ENCODE measurements at regions not wholly inside any gene's neighbourhood (a gene's known extent, or its start where the extent isn't known, plus 50 kb on each side); places are given as distances from the start of the nearest gene placed in this dataset.

DNA sequence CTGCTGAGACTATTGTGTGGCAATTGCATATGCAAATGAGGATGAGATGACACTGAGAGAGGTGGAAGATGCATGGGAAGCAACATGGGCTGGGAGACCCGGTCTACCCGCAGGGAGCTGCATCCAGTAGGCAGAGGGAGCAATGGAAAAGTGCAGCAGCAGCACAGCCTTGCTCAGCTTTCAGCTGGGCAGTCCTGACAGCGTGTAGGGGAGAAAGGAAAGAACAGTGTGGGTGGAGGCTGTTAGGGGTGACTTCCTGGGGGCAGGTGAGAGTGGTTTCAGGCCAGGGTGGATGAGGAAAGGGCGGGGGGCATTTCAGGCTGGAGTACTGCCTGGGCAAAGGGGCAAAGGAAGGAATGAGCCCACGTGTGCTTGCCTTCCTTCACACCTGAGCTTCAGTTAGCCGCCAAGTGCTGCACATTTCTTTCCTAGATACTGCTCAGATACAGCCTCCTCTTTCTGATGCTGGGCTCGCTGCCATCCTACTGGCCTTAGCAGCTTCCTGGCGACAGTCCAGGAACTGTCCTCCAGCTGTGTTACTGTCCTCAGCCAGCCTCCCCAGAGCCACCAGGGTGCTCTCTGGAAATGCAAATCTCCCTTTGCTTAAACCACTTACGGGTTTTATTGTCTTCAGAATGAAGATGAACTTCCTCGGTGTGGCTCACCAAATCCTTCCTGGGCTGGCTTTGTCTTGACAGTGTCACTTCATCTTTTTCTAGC is 276.3 kb downstream of the TSN start:
- Histone ChIP-seq H3K4me3 (ENCODE audit: low read depth, low read length) (no peak overlapping the region), H3K27me3 (replicated peaks; ENCODE audit: control insufficient read depth, insufficient read depth, low read length) (no peaks in the 10 kb centered on the region), H3K4me1 (peaks cover 16% of the 10 kb centered on the region), H3K36me3 (ENCODE audit: control insufficient read depth, insufficient read depth, low read length) (no peaks in the 10 kb centered on the region), H3K9me3 (no peaks in the 10 kb centered on the region)
- H3K4me3 Mint-ChIP-seq (ENCODE audit: unreplicated experiment): no peak overlapping the region
- DNase-seq: no peak
- no peaks in the 10 kb centered on the region for H3K9me3 Mint-ChIP-seq (ENCODE audit: unreplicated experiment)
- H3K4me1 Mint-ChIP-seq (ENCODE audit: low read depth, unreplicated experiment): peaks cover 6% of the 10 kb centered on the region
- ChIA-PET CTCF (no interaction called here), POLR2A (no interaction called here)
- H3K27ac Mint-ChIP-seq (ENCODE audit: unreplicated experiment): no peak overlapping the region
- no peaks in the 10 kb centered on the region for H3K27me3 Mint-ChIP-seq (ENCODE audit: insufficient read depth, unreplicated experiment)
- no TSS peak for BruUV-seq (replicated peaks)
- intact Hi-C loops (cut with micrococcal nuclease; ENCODE audit: unreplicated experiment): no loop called here
- TF ChIP-seq, protein P1, sequence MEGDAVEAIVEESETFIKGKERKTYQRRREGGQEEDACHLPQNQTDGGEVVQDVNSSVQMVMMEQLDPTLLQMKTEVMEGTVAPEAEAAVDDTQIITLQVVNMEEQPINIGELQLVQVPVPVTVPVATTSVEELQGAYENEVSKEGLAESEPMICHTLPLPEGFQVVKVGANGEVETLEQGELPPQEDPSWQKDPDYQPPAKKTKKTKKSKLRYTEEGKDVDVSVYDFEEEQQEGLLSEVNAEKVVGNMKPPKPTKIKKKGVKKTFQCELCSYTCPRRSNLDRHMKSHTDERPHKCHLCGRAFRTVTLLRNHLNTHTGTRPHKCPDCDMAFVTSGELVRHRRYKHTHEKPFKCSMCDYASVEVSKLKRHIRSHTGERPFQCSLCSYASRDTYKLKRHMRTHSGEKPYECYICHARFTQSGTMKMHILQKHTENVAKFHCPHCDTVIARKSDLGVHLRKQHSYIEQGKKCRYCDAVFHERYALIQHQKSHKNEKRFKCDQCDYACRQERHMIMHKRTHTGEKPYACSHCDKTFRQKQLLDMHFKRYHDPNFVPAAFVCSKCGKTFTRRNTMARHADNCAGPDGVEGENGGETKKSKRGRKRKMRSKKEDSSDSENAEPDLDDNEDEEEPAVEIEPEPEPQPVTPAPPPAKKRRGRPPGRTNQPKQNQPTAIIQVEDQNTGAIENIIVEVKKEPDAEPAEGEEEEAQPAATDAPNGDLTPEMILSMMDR (IDR thresholded peaks at IDR 0.05; ENCODE audit: insufficient read depth in 1 of 2, low read depth in 1 of 2, low read length in 1 of 2, severe bottlenecking in 1 of 2, unreplicated experiment in 1 of 2): no peak
- H3K36me3 Mint-ChIP-seq (ENCODE audit: insufficient read depth, unreplicated experiment): no peaks in the 10 kb centered on the region

DNA sequence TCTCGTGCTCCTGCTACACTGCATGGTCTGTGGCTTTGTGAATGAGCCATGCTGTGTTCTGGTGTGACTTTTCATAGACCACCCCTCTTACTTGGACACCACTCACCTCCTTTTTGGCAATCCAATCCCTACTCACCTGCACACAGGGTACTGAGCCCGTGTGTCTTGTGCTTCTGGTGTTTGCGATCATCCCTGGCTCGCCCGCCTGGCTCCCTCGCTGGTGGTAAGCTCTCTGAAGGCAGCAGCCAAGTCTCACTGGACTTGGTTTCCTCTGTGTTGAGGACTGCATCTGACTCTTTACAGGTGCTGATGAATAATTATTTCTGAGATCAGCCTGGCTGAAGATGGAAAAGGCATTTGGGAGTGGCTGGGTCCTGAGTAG is 276.8 kb downstream of the TSN start:
- Mint-ChIP-seq H3K36me3 (ENCODE audit: insufficient read depth, unreplicated experiment) (no peaks in the 10 kb centered on the region), H3K9me3 (ENCODE audit: unreplicated experiment) (no peaks in the 10 kb centered on the region), H3K4me1 (ENCODE audit: low read depth, unreplicated experiment) (peaks cover 6% of the 10 kb centered on the region), H3K27me3 (ENCODE audit: insufficient read depth, unreplicated experiment) (no peaks in the 10 kb centered on the region), H3K27ac (ENCODE audit: unreplicated experiment) (no peak overlapping the region), H3K4me3 (ENCODE audit: unreplicated experiment) (no peak overlapping the region)
- TF ChIP-seq, protein P1 (IDR thresholded peaks at IDR 0.05; ENCODE audit: insufficient read depth in 1 of 2, low read depth in 1 of 2, low read length in 1 of 2, severe bottlenecking in 1 of 2, unreplicated experiment in 1 of 2): no peak
- no peaks in the 10 kb centered on the region for H3K27me3 ChIP-seq (replicated peaks; ENCODE audit: control insufficient read depth, insufficient read depth, low read length)
- intact Hi-C loops (cut with micrococcal nuclease; ENCODE audit: unreplicated experiment): no loop called here
- ChIA-PET CTCF (no interaction called here), POLR2A (no interaction called here)
- BruUV-seq (replicated peaks): no TSS peak
- H3K4me1 ChIP-seq: peaks cover 16% of the 10 kb centered on the region
- H3K4me3 ChIP-seq (ENCODE audit: low read depth, low read length): no peak overlapping the region
- H3K36me3 ChIP-seq (ENCODE audit: control insufficient read depth, insufficient read depth, low read length): no peaks in the 10 kb centered on the region
- H3K9me3 ChIP-seq: no peaks in the 10 kb centered on the region
- no peak for DNase-seq

DNA sequence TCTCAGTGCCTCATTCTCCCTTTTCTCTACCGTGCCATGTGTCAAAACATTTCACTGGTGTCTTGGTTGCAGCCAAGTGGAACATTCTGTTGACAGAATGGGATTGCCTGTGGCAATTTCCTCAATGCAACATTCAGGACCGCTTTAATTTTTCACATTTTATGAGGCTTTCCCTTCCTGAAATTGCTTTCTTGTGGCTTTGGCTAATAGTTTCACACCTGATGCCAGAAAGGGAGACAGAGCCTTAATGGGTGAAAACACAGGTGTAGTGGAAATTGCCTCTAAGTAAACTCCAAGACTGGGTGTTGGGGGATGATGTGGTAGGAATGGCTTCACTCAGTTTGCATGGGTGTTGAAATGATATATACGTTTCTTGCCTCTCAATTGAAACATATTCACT is 278.3 kb downstream of the TSN start:
- H3K4me1 Mint-ChIP-seq (ENCODE audit: low read depth, unreplicated experiment): no peaks in the 10 kb centered on the region
- H3K27ac Mint-ChIP-seq (ENCODE audit: unreplicated experiment): no peak overlapping the region
- no peak overlapping the region for H3K4me3 ChIP-seq (ENCODE audit: low read depth, low read length)
- no peaks in the 10 kb centered on the region for H3K36me3 Mint-ChIP-seq (ENCODE audit: insufficient read depth, unreplicated experiment)
- H3K27me3 Mint-ChIP-seq (ENCODE audit: insufficient read depth, unreplicated experiment): no peaks in the 10 kb centered on the region
- H3K4me1 ChIP-seq: peaks cover 2% of the 10 kb centered on the region
- H3K4me3 Mint-ChIP-seq (ENCODE audit: unreplicated experiment): no peak overlapping the region
- BruUV-seq (replicated peaks): no TSS peak
- no peak for DNase-seq
- intact Hi-C loops (cut with micrococcal nuclease; ENCODE audit: unreplicated experiment): no loop called here
- POLR2A ChIA-PET: no interaction called here
- TF ChIP-seq, protein P1 (IDR thresholded peaks at IDR 0.05; ENCODE audit: insufficient read depth in 1 of 2, low read depth in 1 of 2, low read length in 1 of 2, severe bottlenecking in 1 of 2, unreplicated experiment in 1 of 2): no peak
- H3K27me3 ChIP-seq (replicated peaks; ENCODE audit: control insufficient read depth, insufficient read depth, low read length): no peaks in the 10 kb centered on the region
- no peaks in the 10 kb centered on the region for H3K36me3 ChIP-seq (ENCODE audit: control insufficient read depth, insufficient read depth, low read length)
- CTCF ChIA-PET: no interaction called here
- H3K9me3 ChIP-seq: no peaks in the 10 kb centered on the region
- H3K9me3 Mint-ChIP-seq (ENCODE audit: unreplicated experiment): no peaks in the 10 kb centered on the region
